ENCODE measurements at regions not wholly inside any gene's neighbourhood (a gene's known extent, or its start where the extent isn't known, plus 50 kb on each side); places are given as distances from the start of the nearest gene placed in this dataset.
A peak's percentile ranks its signal among the peaks of the same experiment; 100 is the strongest.

- no peaks in the 10 kb centered on the region for H3K27me3 Mint-ChIP-seq (ENCODE audit: low read depth)
- H3K36me3 Mint-ChIP-seq: no peaks in the 10 kb centered on the region
- no peak overlapping the region for H3K27ac Mint-ChIP-seq
- no peak overlapping the region for H3K4me3 Mint-ChIP-seq
- TF ChIP-seq, protein P1, sequence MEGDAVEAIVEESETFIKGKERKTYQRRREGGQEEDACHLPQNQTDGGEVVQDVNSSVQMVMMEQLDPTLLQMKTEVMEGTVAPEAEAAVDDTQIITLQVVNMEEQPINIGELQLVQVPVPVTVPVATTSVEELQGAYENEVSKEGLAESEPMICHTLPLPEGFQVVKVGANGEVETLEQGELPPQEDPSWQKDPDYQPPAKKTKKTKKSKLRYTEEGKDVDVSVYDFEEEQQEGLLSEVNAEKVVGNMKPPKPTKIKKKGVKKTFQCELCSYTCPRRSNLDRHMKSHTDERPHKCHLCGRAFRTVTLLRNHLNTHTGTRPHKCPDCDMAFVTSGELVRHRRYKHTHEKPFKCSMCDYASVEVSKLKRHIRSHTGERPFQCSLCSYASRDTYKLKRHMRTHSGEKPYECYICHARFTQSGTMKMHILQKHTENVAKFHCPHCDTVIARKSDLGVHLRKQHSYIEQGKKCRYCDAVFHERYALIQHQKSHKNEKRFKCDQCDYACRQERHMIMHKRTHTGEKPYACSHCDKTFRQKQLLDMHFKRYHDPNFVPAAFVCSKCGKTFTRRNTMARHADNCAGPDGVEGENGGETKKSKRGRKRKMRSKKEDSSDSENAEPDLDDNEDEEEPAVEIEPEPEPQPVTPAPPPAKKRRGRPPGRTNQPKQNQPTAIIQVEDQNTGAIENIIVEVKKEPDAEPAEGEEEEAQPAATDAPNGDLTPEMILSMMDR (IDR thresholded peaks at IDR 0.05; ENCODE audit: unreplicated experiment): no peak
- H3K9me3 Mint-ChIP-seq: no peaks in the 10 kb centered on the region
- peaks cover 22% of the 10 kb centered on the region for H3K4me1 Mint-ChIP-seq
- no peak for DNase-seq (ENCODE audit: low spot score in 2 of 2, unreplicated experiment in 2 of 2)
These were observed 108.8 kb upstream of the RASGEF1B start for GRCh38 chr4:81580346-81580993.

DNA sequence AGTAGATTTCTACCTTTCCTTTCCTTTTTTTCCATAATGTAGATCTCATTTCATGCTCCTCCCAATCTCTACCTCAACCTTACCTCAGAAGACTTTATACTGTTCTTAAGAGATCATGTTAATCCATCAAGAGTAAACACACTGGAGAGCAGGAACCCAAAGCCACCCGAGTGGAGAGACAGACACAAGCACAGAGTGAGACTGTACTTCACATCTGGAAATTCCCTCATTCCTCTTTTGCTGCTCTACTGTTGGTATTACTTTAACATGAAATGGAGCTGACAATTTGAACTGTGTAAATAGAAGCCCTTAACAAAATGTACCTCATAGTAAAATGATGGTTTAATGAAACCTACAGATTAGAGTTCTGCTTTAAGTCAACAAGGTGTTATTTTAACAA is 105.7 kb upstream of the RASGEF1B start:
- Mint-ChIP-seq H3K27ac (no peak overlapping the region), H3K4me3 (no peak overlapping the region), H3K4me1 (peaks cover 38% of the 10 kb centered on the region), H3K9me3 (no peaks in the 10 kb centered on the region), H3K36me3 (no peaks in the 10 kb centered on the region), H3K27me3 (ENCODE audit: low read depth) (no peaks in the 10 kb centered on the region)
- TF ChIP-seq, protein P1 (IDR thresholded peaks at IDR 0.05; ENCODE audit: unreplicated experiment): no peak
- no peak for DNase-seq (ENCODE audit: low spot score in 2 of 2, unreplicated experiment in 2 of 2)

DNA sequence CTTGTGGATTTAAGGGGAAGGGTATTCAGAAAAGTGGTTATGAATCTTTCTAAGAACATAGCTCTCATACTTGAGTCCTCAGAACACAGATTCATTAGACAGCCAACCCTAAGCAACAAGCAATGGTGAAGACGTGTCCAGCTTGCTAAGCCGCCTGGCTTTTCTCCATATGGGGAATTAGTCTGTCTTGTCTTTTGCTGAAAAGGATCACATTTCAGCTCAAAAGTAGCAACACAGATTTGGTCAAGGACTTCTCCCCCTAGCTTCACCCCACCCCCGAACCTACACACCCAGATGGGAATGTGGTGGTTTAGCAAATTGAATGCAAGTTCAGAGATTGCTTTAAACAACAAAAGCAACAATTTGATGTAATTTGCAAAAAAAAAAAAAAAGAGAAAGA is 103.3 kb upstream of the RASGEF1B start:
- Mint-ChIP-seq H3K36me3 (no peaks in the 10 kb centered on the region), H3K9me3 (no peaks in the 10 kb centered on the region), H3K4me3 (no peak overlapping the region), H3K27me3 (ENCODE audit: low read depth) (no peaks in the 10 kb centered on the region), H3K27ac (peak overlapping the region; percentile 49), H3K4me1 (peaks cover 42% of the 10 kb centered on the region)
- DNase-seq (ENCODE audit: low spot score in 2 of 2, unreplicated experiment in 2 of 2): no peak
- TF ChIP-seq, protein P1 (IDR thresholded peaks at IDR 0.05; ENCODE audit: unreplicated experiment): no peak

DNA sequence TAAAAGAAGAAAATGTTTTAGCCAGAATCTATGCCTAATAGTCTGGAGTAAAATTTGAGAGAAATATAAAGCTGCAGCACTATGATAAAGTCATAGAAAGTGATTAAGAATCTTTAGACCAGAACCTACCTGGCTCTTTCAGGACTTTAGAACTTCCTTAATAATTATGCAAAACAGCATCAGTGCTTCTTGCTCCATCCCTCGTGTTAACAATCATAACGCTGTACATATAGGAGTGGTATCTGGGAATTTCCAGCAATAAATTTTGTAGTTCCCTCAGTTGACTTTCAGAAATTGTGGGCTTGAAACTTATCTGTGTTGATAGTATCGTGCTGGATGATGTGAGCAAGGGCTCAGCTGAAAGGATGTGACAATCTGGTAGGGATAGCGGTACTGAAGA is 102.1 kb upstream of the RASGEF1B start:
- H3K36me3 Mint-ChIP-seq: no peaks in the 10 kb centered on the region

GRCh38 chr4:81572402-81572801 is 100.7 kb upstream of the RASGEF1B start:
- no peak for DNase-seq (ENCODE audit: low spot score in 2 of 2, unreplicated experiment in 2 of 2)
- Mint-ChIP-seq H3K9me3 (no peaks in the 10 kb centered on the region), H3K27me3 (ENCODE audit: low read depth) (no peaks in the 10 kb centered on the region), H3K36me3 (no peaks in the 10 kb centered on the region), H3K4me3 (no peak overlapping the region), H3K4me1 (peaks cover 31% of the 10 kb centered on the region), H3K27ac (no peak overlapping the region)
- TF ChIP-seq, protein P1 (IDR thresholded peaks at IDR 0.05; ENCODE audit: unreplicated experiment): no peak

More for the DNA sequence above, 102.1 kb upstream of the RASGEF1B start:
- H3K9me3 Mint-ChIP-seq: no peaks in the 10 kb centered on the region
- H3K27ac Mint-ChIP-seq: no peak overlapping the region
- H3K27me3 Mint-ChIP-seq (ENCODE audit: low read depth): no peaks in the 10 kb centered on the region
- peaks cover 35% of the 10 kb centered on the region for H3K4me1 Mint-ChIP-seq
- DNase-seq (ENCODE audit: low spot score in 2 of 2, unreplicated experiment in 2 of 2): no peak
- no peak overlapping the region for H3K4me3 Mint-ChIP-seq
- TF ChIP-seq, protein P1 (IDR thresholded peaks at IDR 0.05; ENCODE audit: unreplicated experiment): no peak

GRCh38 chr4:81571105-81571504 is 99.4 kb upstream of the RASGEF1B start:
- peaks cover 33% of the 10 kb centered on the region for H3K4me1 Mint-ChIP-seq
- H3K36me3 Mint-ChIP-seq: no peaks in the 10 kb centered on the region
- DNase-seq (ENCODE audit: low spot score in 2 of 2, unreplicated experiment in 2 of 2): no peak
- no peak overlapping the region for H3K27ac Mint-ChIP-seq
- no peak overlapping the region for H3K4me3 Mint-ChIP-seq
- TF ChIP-seq, protein P1 (IDR thresholded peaks at IDR 0.05; ENCODE audit: unreplicated experiment): no peak
- no peaks in the 10 kb centered on the region for H3K27me3 Mint-ChIP-seq (ENCODE audit: low read depth)
- H3K9me3 Mint-ChIP-seq: no peaks in the 10 kb centered on the region
